IMR-90 (cell line): ENCODE measurements at regions not wholly inside any gene's neighbourhood (a gene's known extent, or its start where the extent isn't known, plus 50 kb on each side); places are given as distances from the start of the nearest gene placed in this dataset.

Experiments used
- BHLHE40 ChIP-seq: fragments of 150-350 bp; IDR thresholded peaks from 2 replicates; pipeline ENCODE4 v1.6.1; 2016; ENCODE audit warnings: mild to moderate bottlenecking, low read depth, low read length
- CEBPB ChIP-seq: IDR thresholded peaks from 2 replicates; pipeline ENCODE4 v1.6.1; 2012; ENCODE audit warnings: low read depth, low read length, improper control_type of control experiment
- CTCF ChIP-seq: conservative IDR thresholded peaks from 2 replicates; pipeline ENCODE4 v1.5.1; 2012; ENCODE audit warnings: mild to moderate bottlenecking, low read depth, low read length, improper control_type of control experiment
- FOS ChIP-seq: fragments of 150-350 bp; IDR thresholded peaks from 2 replicates; pipeline ENCODE4 v1.6.1; 2016; ENCODE audit warnings: low read depth, low read length
- MAFK ChIP-seq: IDR thresholded peaks from 2 replicates; pipeline ENCODE4 v1.6.1; 2012; ENCODE audit warnings: low read depth, low read length, improper control_type of control experiment
- MXI1 ChIP-seq: IDR thresholded peaks from 2 replicates; pipeline ENCODE4 v1.6.1; 2012; ENCODE audit warnings: low read depth, mild to moderate bottlenecking, low read length, moderate library complexity, borderline replicate concordance
- POLR2A ChIP-seq: IDR thresholded peaks from 2 replicates; pipeline ENCODE4 v1.6.1; 2012; ENCODE audit warnings: mild to moderate bottlenecking, low read depth, low read length
- RAD21 ChIP-seq: IDR thresholded peaks from 2 replicates; pipeline ENCODE4 v1.6.1; 2012; ENCODE audit warnings: low read length, improper control_type of control experiment
- RFX5 ChIP-seq: IDR thresholded peaks from 2 replicates; pipeline ENCODE4 v1.8.0; 2012; ENCODE audit warnings: low read depth, mild to moderate bottlenecking, low read length, moderate library complexity
- SMC3 ChIP-seq: fragments of 150-350 bp; IDR thresholded peaks from 2 replicates; pipeline ENCODE4 v1.6.1; 2016; ENCODE audit warnings: low read depth, mild to moderate bottlenecking, antibody characterized with exemption, low read length, moderate library complexity

- TF ChIP-seq CTCF (no peak), POLR2A (no peak), BHLHE40 (no peak), CEBPB (no peak), RAD21 (no peak), SMC3 (no peak), FOS (no peak), MAFK (peak; percentile 80), RFX5 (no peak), MXI1 (no peak)
These were observed 183.6 kb upstream of the DDHD1 start for GRCh38 chr14:53336729-53337128.
